HCT116 (cell line): ENCODE measurements at regions not wholly inside any gene's neighbourhood (a gene's known extent, or its start where the extent isn't known, plus 50 kb on each side); places are given as distances from the start of the nearest gene placed in this dataset.

ENCODE experiments used
- ATAC-seq: fragments of 200-7000 bp; cut with Tn5 transposase; 2 replicates; pipeline ENCODE4 v1.9.1; 2020; ENCODE audit warnings: mild to moderate bottlenecking, moderate library complexity
- BruUV-seq: library from RNA; stranded (reverse); fragments of 400-500 nt; replicated peaks from 2 replicates; lab custom pipeline; 2021; lab: Mats Ljungman, UMichigan
- CTCF ChIA-PET: fragments of 300-600 bp; sonication (Branson Sonifier 250); formaldehyde crosslinking; loops from one replicate; lab custom pipeline; 2021; ENCODE audit warnings: antibody characterized with exemption; lab: Charles Lee
- POLR2A ChIA-PET: fragments of 300-600, 350-600 bp; sonication (Branson Sonifier 250); formaldehyde crosslinking; loops from one replicate; lab custom pipeline; 2021; ENCODE audit warnings: antibody characterized with exemption; lab: Charles Lee
- RAD21 ChIA-PET, 2 experiments: fragments of 300-600 bp; sonication (Branson Sonifier 250); formaldehyde crosslinking; loops; one replicate each; lab custom pipeline; 2023; ENCODE audit warnings: low total read pairs in 2 of 2; ENCODE audit not compliant: uncharacterized antibody in 2 of 2, unreplicated experiment in 2 of 2, low non-redundant PET in 1 of 2; lab: Charles Lee
- DNase-seq: peaks from one replicate; pipeline ENCODE4 v3.0.0-alpha.2; 2010; ENCODE audit warnings: low read depth, low spot score
- H2AFZ ChIP-seq: fragments of 200-600 bp; shearing (Covaris generic), sonication (generic); 2 replicates; pipeline ENCODE4 v1.6.1; 2017; ENCODE audit warnings: low read depth, mixed run types, mixed read lengths, antibody characterized with exemption, low read length; ENCODE audit not compliant: poor library complexity, severe bottlenecking
- H3K27ac ChIP-seq: 2 replicates; pipeline ENCODE4 v1.5.1; 2012; ENCODE audit warnings: low read depth, low read length
- H3K27me3 ChIP-seq: fragments of 200-600 bp; sonication (generic); 2 replicates; pipeline ENCODE4 v1.6.1; 2016; ENCODE audit warnings: mixed run types, low read length, mixed read lengths; ENCODE audit not compliant: insufficient read depth
- H3K36me3 ChIP-seq, 2 experiments: fragments of 200-500 bp in 1 of 2; fragments of 200-600 bp in 1 of 2; sonication (Bioruptor generic) in 1 of 2; sonication (generic) in 1 of 2; 2 replicates each; pipeline versions ENCODE4 v1.5.1 to v1.6.1; 2014 to 2016; ENCODE audit warnings: low read length in 2 of 2, inconsistent platforms in 1 of 2, mixed read lengths in 1 of 2, mixed run types in 1 of 2; ENCODE audit not compliant: insufficient read depth in 2 of 2, control insufficient read depth in 1 of 2
- H3K4me1 ChIP-seq, 2 experiments: fragments of 200-600 bp in 1 of 2; sonication (generic) in 1 of 2; 2 replicates each; pipeline versions ENCODE4 v1.5.1 to v1.6.1; 2012 to 2017; ENCODE audit warnings: low read length in 2 of 2, inconsistent platforms in 1 of 2, mild to moderate bottlenecking in 1 of 2, mixed read lengths in 1 of 2, mixed run types in 1 of 2, moderate library complexity in 1 of 2; ENCODE audit not compliant: insufficient read depth in 2 of 2, control insufficient read depth in 1 of 2
- H3K4me2 ChIP-seq: fragments of 200-600 bp; sonication (generic); 2 replicates; pipeline ENCODE4 v1.6.1; 2017; ENCODE audit warnings: mixed run types, low read length, mixed read lengths
- H3K4me3 ChIP-seq, 2 experiments: fragments of 200-600 bp in 1 of 2; sonication (generic) in 1 of 2; replicated peaks in 1 of 2; 2 replicates each; pipeline ENCODE4 v1.5.1; 2011 to 2016; ENCODE audit warnings: low read length in 2 of 2, control low read depth in 1 of 2, low read depth in 1 of 2, mild to moderate bottlenecking in 1 of 2, mixed read lengths in 1 of 2, mixed run types in 1 of 2
- H3K79me2 ChIP-seq: fragments of 200-600 bp; sonication (generic); 2 replicates; pipeline ENCODE4 v1.6.1; 2017; ENCODE audit warnings: mild to moderate bottlenecking, mixed run types, low read length, moderate library complexity, mixed read lengths; ENCODE audit not compliant: insufficient read depth
- H3K9ac ChIP-seq: fragments of 200-600 bp; sonication (generic); 2 replicates; pipeline ENCODE4 v1.6.1; 2016; ENCODE audit warnings: low read length, mixed read lengths
- H3K9me2 ChIP-seq: fragments of 200-600 bp; sonication (generic), shearing (Covaris generic); 2 replicates; pipeline ENCODE4 v1.6.1; 2017; ENCODE audit warnings: mixed run types, mild to moderate bottlenecking, moderate library complexity; ENCODE audit not compliant: insufficient read depth
- H3K9me3 ChIP-seq, 2 experiments: fragments of 200-500 bp in 1 of 2; fragments of 200-600 bp in 1 of 2; sonication (Bioruptor generic) in 1 of 2; sonication (generic) in 1 of 2; 2 replicates each; pipeline ENCODE4 v1.6.1; 2014 to 2017; ENCODE audit warnings: low read length in 2 of 2, mixed read lengths in 2 of 2, inconsistent platforms in 1 of 2, low read depth in 1 of 2, mild to moderate bottlenecking in 1 of 2, mixed run types in 1 of 2, moderate library complexity in 1 of 2; ENCODE audit not compliant: control insufficient read depth in 1 of 2, insufficient read depth in 1 of 2
- H4K20me1 ChIP-seq: fragments of 200-600 bp; sonication (generic), shearing (Covaris generic); 2 replicates; pipeline ENCODE4 v1.6.1; 2017; ENCODE audit warnings: mixed run types, mild to moderate bottlenecking, moderate library complexity; ENCODE audit not compliant: insufficient read depth
- ATF3 ChIP-seq: IDR thresholded peaks from 2 replicates; pipeline ENCODE4 v1.6.1; 2012
- CEBPB ChIP-seq: IDR thresholded peaks from 2 replicates; pipeline ENCODE4 v1.6.1; 2012; ENCODE audit warnings: low read depth
- CTCF ChIP-seq, 3 experiments: fragments of 200-600 bp in 1 of 3; sonication (generic) in 1 of 3; IDR thresholded peaks in 2 of 3; conservative IDR thresholded peaks in 1 of 3; 2 replicates each; pipeline ENCODE4 v1.5.1; 2012 to 2017; ENCODE audit warnings: low read depth in 2 of 3, low read length in 2 of 3, antibody characterized with exemption in 1 of 3, borderline replicate concordance in 1 of 3, control low read depth in 1 of 3, mild to moderate bottlenecking in 1 of 3, mixed read lengths in 1 of 3, mixed run types in 1 of 3, moderate library complexity in 1 of 3; ENCODE audit not compliant: insufficient read depth in 1 of 3
- EGR1 ChIP-seq: IDR thresholded peaks from 2 replicates; pipeline ENCODE4 v1.6.1; 2012; ENCODE audit warnings: low read depth
- ELF1 ChIP-seq: IDR thresholded peaks from 2 replicates; pipeline ENCODE4 v1.6.1; 2012; ENCODE audit warnings: low read depth, borderline replicate concordance
- JUND ChIP-seq: IDR thresholded peaks from 2 replicates; pipeline ENCODE4 v1.6.1; 2012
- MAX ChIP-seq: IDR thresholded peaks from 2 replicates; pipeline ENCODE4 v1.6.1; 2012
- POLR2A ChIP-seq: IDR thresholded peaks from 2 replicates; pipeline ENCODE4 v1.7.0; 2011; ENCODE audit warnings: borderline replicate concordance; ENCODE audit not compliant: insufficient read depth, insufficient read length; ENCODE audit errors: extremely low read depth
- RAD21 ChIP-seq: IDR thresholded peaks from 2 replicates; pipeline ENCODE4 v1.6.1; 2012; ENCODE audit warnings: low read depth, mild to moderate bottlenecking
- REST ChIP-seq: IDR thresholded peaks from 2 replicates; pipeline ENCODE4 v1.6.1; 2012; ENCODE audit warnings: low read depth
- SP1 ChIP-seq: IDR thresholded peaks from 2 replicates; pipeline ENCODE4 v1.6.1; 2012; ENCODE audit warnings: low read depth
- TCF7L2 ChIP-seq: IDR thresholded peaks from 2 replicates; pipeline ENCODE4 v1.7.0; 2011; ENCODE audit warnings: borderline replicate concordance, inconsistent platforms; ENCODE audit not compliant: insufficient read depth, insufficient read length; ENCODE audit errors: extremely low read depth
- YY1 ChIP-seq: IDR thresholded peaks from 2 replicates; pipeline ENCODE4 v1.6.1; 2011; ENCODE audit warnings: low read length, low read depth, moderate library complexity, mild to moderate bottlenecking; ENCODE audit not compliant: insufficient replicate concordance; ENCODE audit errors: extremely low read depth
- ZBTB33 ChIP-seq: IDR thresholded peaks from 2 replicates; pipeline ENCODE4 v1.6.1; 2011; ENCODE audit warnings: mild to moderate bottlenecking, low read length, moderate library complexity; ENCODE audit not compliant: insufficient replicate concordance; ENCODE audit errors: extremely low read depth
- ZFX ChIP-seq: fragments of 450-650 bp; IDR thresholded peaks from 2 replicates; pipeline ENCODE4 v1.6.1; 2017
- ZNF274 ChIP-seq: fragments of 200-500 bp; sonication (Bioruptor generic); IDR thresholded peaks from 2 replicates; pipeline ENCODE4 v1.6.1; 2014; ENCODE audit warnings: mild to moderate bottlenecking, low read depth, low read length, inconsistent platforms
- intact Hi-C: fragments of 100-400 bp; cut with micrococcal nuclease; formaldehyde crosslinking; loops from 2 replicates; pipeline ENCODE4 v1.10.0; 2022

GRCh38 chr11:81839016-81839415 is 894.6 kb downstream of the FAM181B start:
- BruUV-seq, result no TSS peak
- RAD21 ChIA-PET, result no interaction called here

More at GRCh38 chr11:81839016-81839415, 894.6 kb downstream of the FAM181B start:
- ATAC-seq, result no peak
- Histone ChIP-seq H3K9ac (no peak overlapping the region), H3K79me2 (no peaks in the 10 kb centered on the region), H2AFZ (no peak overlapping the region), H3K9me2 (no peaks in the 10 kb centered on the region), H3K36me3 (no peaks in the 10 kb centered on the region), H3K4me2 (no peak overlapping the region), H3K9me3 (peaks cover 0 to 9% of the 10 kb centered on the region in 2 experiments; a peak in 2 of 4 replicates), H3K4me3 (no peak overlapping the region), H3K4me1 (no peaks in the 10 kb centered on the region), H3K27me3 (no peaks in the 10 kb centered on the region), H4K20me1 (no peaks in the 10 kb centered on the region), H3K27ac (no peak overlapping the region)
- no peak for DNase-seq
- ChIA-PET CTCF (no interaction called here), POLR2A (no interaction called here)
- intact Hi-C loops, result no loop called here
- TF ChIP-seq MAX, result no peak
- no peak for TF ChIP-seq REST
- TF ChIP-seq ATF3, result no peak
- no peak for TF ChIP-seq ZNF274
- TF ChIP-seq CTCF (IDR thresholded peaks at IDR 0.05 in 2 of 3, conservative IDR thresholded peaks at IDR 0.05 in 1 of 3; ENCODE audit: borderline replicate concordance in 1 of 3, insufficient read depth in 1 of 3, low read depth in 2 of 3, low read length in 2 of 3), result no peak
- TF ChIP-seq CEBPB, result no peak
- TF ChIP-seq RAD21, result no peak
- TF ChIP-seq POLR2A, result no peak
- no peak for TF ChIP-seq ZFX
- TF ChIP-seq SP1, result no peak
- no peak for TF ChIP-seq TCF7L2
- TF ChIP-seq ZBTB33, result no peak
- TF ChIP-seq YY1, result no peak
- no peak for TF ChIP-seq JUND
- TF ChIP-seq ELF1, result no peak
- TF ChIP-seq EGR1, result no peak
